Keratinocyte (primary cell): ENCODE measurements at regions not wholly inside any gene's neighbourhood (a gene's known extent, or its start where the extent isn't known, plus 50 kb on each side); places are given as distances from the start of the nearest gene placed in this dataset.
A peak's percentile ranks its signal among the peaks of the same experiment; 100 is the strongest.

Source experiments
- DNase-seq: peaks from one replicate; pipeline ENCODE4 v3.0.0-alpha.2; 2011; ENCODE audit warnings: low read depth, missing footprints, low spot score
- FAIRE-seq: peaks from 2 replicates; lab custom pipeline; 2011; peaks lifted over from hg19 to GRCh38; lab: Jason Lieb, UNC
- H2AFZ ChIP-seq: 2 replicates; pipeline ENCODE4 v1.6.0; 2012; ENCODE audit warnings: low read length, control low read depth, inconsistent platforms; ENCODE audit not compliant: control insufficient read depth
- H3K27ac ChIP-seq: 2 replicates; pipeline ENCODE4 v1.5.1; 2011; ENCODE audit warnings: low read length; ENCODE audit not compliant: control insufficient read depth, insufficient read depth
- H3K27me3 ChIP-seq: 3 replicates; pipeline ENCODE4 v1.6.0; 2011; ENCODE audit warnings: low read length; ENCODE audit not compliant: control insufficient read depth, insufficient read depth; ENCODE audit errors: extremely low read depth
- H3K36me3 ChIP-seq, 2 experiments: 2 replicates in 1 of 2; 3 replicates in 1 of 2; pipeline ENCODE4 v1.5.1; 2011; ENCODE audit warnings: low read length in 2 of 2, mild to moderate bottlenecking in 1 of 2; ENCODE audit not compliant: control insufficient read depth in 2 of 2, insufficient read depth in 2 of 2; ENCODE audit errors: extremely low read depth in 1 of 2
- H3K4me1 ChIP-seq: 3 replicates; pipeline ENCODE4 v1.5.1; 2011; ENCODE audit warnings: low read length; ENCODE audit not compliant: control insufficient read depth, insufficient read depth; ENCODE audit errors: extremely low read depth
- H3K4me2 ChIP-seq: 3 replicates; pipeline ENCODE4 v1.6.0; 2011; ENCODE audit warnings: low read depth, low read length; ENCODE audit not compliant: control insufficient read depth, insufficient read depth; ENCODE audit errors: extremely low read depth
- H3K4me3 ChIP-seq, 3 experiments: fragments of 200-600 bp in 1 of 3; sonication (generic) in 1 of 3; 2 replicates in 2 of 3; 3 replicates in 1 of 3; pipeline ENCODE4 v1.5.1; 2011 to 2016; ENCODE audit warnings: low read length in 3 of 3, mild to moderate bottlenecking in 3 of 3, control low read depth in 2 of 3, inconsistent platforms in 1 of 3, low read depth in 1 of 3, mixed read lengths in 1 of 3, mixed run types in 1 of 3, moderate library complexity in 1 of 3; ENCODE audit not compliant: control insufficient read depth in 2 of 3, insufficient read depth in 2 of 3; ENCODE audit errors: extremely low read depth in 1 of 3
- H3K79me2 ChIP-seq: 2 replicates; pipeline ENCODE4 v1.6.0; 2012; ENCODE audit warnings: low read length; ENCODE audit not compliant: control insufficient read depth, insufficient read depth
- H3K9ac ChIP-seq: 3 replicates; pipeline ENCODE4 v1.6.0; 2011; ENCODE audit warnings: low read length; ENCODE audit not compliant: control insufficient read depth, insufficient read depth; ENCODE audit errors: extremely low read depth
- H3K9me1 ChIP-seq: 3 replicates; pipeline ENCODE4 v1.6.0; 2011; ENCODE audit warnings: low read length; ENCODE audit not compliant: control insufficient read depth, insufficient read depth; ENCODE audit errors: extremely low read depth
- H3K9me3 ChIP-seq: 2 replicates; pipeline ENCODE4 v1.5.1; 2012; ENCODE audit warnings: low read depth, low read length; ENCODE audit not compliant: control insufficient read depth
- H4K20me1 ChIP-seq: 3 replicates; pipeline ENCODE4 v1.6.0; 2011; ENCODE audit warnings: low read length; ENCODE audit not compliant: control insufficient read depth, insufficient read depth; ENCODE audit errors: extremely low read depth
- EZH2 ChIP-seq: IDR thresholded peaks from one replicate; pipeline ENCODE4 v1.6.1; 2012; ENCODE audit warnings: inconsistent platforms, mild to moderate bottlenecking, low read length, moderate library complexity
- dilution Hi-C: fragments of 300-500 bp; cut with MboI; formaldehyde crosslinking; loops from one replicate; pipeline ENCODE4 v1.7.0; 2020; ENCODE audit warnings: low sequenced_read_pairs; ENCODE audit not compliant: extremely low pct_ligation_motif_present
- TF ChIP-seq, protein P1 (sequence below), 3 experiments: IDR thresholded peaks in 1 of 3; conservative IDR thresholded peaks in 1 of 3; optimal IDR thresholded peaks in 1 of 3; 2 replicates in 2 of 3; 3 replicates in 1 of 3; pipeline versions ENCODE3 to v1.5.1; 2011; ENCODE audit warnings: low read length in 3 of 3, mild to moderate bottlenecking in 3 of 3, moderate library complexity in 2 of 3, control low read depth in 1 of 3, inconsistent platforms in 1 of 3; ENCODE audit not compliant: insufficient read depth in 2 of 3; ENCODE audit errors: extremely low read depth in 1 of 3

DNA sequence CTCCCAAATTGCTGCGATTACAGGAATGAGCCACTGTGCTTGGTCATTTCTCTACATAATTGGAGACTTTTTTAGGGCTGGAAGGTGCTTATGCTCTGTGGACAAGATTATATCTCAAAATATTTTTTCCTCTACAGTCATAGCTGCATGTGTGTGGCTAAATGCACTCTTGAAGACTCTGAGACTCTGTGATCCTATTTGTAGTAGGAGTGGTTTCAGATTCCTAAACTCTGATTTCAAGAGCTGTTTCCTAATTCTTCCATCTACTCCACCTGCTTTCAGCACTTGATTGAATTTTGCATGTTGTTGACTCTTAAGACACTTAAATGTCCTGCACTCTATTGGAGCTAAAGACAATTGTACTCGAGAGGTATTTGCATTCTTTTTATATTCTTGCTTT, 78.0 kb downstream of the KLF5 start:
- Histone ChIP-seq H3K4me2 (no peak overlapping the region), H3K27ac (no peak overlapping the region), H3K36me3 (no peaks in the 10 kb centered on the region), H3K27me3 (no peaks in the 10 kb centered on the region), H3K9ac (no peak overlapping the region), H2AFZ (no peak overlapping the region), H3K9me3 (no peaks in the 10 kb centered on the region), H3K4me1 (peaks cover 5% of the 10 kb centered on the region), H3K79me2 (no peaks in the 10 kb centered on the region), H3K9me1 (no peaks in the 10 kb centered on the region), H3K4me3 (no peak overlapping the region), H4K20me1 (no peaks in the 10 kb centered on the region)
- dilution Hi-C loops, result no loop called here
- no peak for DNase-seq
- no peak for FAIRE-seq
- no peak for TF ChIP-seq EZH2
- TF ChIP-seq, protein P1, sequence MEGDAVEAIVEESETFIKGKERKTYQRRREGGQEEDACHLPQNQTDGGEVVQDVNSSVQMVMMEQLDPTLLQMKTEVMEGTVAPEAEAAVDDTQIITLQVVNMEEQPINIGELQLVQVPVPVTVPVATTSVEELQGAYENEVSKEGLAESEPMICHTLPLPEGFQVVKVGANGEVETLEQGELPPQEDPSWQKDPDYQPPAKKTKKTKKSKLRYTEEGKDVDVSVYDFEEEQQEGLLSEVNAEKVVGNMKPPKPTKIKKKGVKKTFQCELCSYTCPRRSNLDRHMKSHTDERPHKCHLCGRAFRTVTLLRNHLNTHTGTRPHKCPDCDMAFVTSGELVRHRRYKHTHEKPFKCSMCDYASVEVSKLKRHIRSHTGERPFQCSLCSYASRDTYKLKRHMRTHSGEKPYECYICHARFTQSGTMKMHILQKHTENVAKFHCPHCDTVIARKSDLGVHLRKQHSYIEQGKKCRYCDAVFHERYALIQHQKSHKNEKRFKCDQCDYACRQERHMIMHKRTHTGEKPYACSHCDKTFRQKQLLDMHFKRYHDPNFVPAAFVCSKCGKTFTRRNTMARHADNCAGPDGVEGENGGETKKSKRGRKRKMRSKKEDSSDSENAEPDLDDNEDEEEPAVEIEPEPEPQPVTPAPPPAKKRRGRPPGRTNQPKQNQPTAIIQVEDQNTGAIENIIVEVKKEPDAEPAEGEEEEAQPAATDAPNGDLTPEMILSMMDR (optimal IDR thresholded peaks at IDR 0.05 in 1 of 3, IDR thresholded peaks at IDR 0.05 in 1 of 3, conservative IDR thresholded peaks at IDR 0.05 in 1 of 3; ENCODE audit: extremely low read depth in 1 of 3, insufficient read depth in 2 of 3, low read length in 3 of 3), result no peak

DNA sequence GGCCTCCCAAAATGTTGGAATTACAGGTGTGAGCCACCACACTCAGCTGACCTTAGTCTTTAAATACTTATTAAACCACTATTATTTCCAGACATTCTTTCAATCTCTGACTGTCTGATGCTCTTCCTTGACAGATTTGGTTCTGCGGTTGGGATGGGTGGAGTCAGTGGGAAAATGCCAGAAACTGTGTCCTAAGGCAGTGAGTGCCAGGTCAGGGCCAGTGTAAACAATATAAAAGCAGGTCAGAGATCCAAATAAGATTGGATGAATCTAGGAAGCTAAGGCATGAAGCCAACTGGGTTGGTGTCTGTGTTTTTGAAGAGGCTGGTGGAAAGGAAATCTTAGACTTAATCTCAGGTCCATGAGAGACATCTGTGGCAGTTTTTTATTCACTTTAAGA, 74.7 kb downstream of the KLF5 start:
- Histone ChIP-seq H3K4me1 (no peaks in the 10 kb centered on the region), H3K9ac (no peak overlapping the region), H3K4me2 (no peak overlapping the region), H3K79me2 (no peaks in the 10 kb centered on the region), H3K27me3 (no peaks in the 10 kb centered on the region), H3K9me1 (no peaks in the 10 kb centered on the region), H4K20me1 (no peaks in the 10 kb centered on the region), H3K9me3 (no peaks in the 10 kb centered on the region), H3K4me3 (no peak overlapping the region), H3K27ac (no peak overlapping the region), H3K36me3 (no peaks in the 10 kb centered on the region), H2AFZ (no peak overlapping the region)
- FAIRE-seq (peak; percentile 34), DNase-seq (no peak)
- TF ChIP-seq EZH2, result no peak
- TF ChIP-seq, protein P1 (optimal IDR thresholded peaks at IDR 0.05 in 1 of 3, IDR thresholded peaks at IDR 0.05 in 1 of 3, conservative IDR thresholded peaks at IDR 0.05 in 1 of 3; ENCODE audit: extremely low read depth in 1 of 3, insufficient read depth in 2 of 3, low read length in 3 of 3), result no peak
- dilution Hi-C loops, result no loop called here
